ENCODE measurements at regions not wholly inside any gene's neighbourhood (a gene's known extent, or its start where the extent isn't known, plus 50 kb on each side); places are given as distances from the start of the nearest gene placed in this dataset.
"Not testable (repeated sequence)": the region's sequence is repeated elsewhere in the genome, so short reads cannot be mapped to it uniquely, and the experiment has no call there.

DNA sequence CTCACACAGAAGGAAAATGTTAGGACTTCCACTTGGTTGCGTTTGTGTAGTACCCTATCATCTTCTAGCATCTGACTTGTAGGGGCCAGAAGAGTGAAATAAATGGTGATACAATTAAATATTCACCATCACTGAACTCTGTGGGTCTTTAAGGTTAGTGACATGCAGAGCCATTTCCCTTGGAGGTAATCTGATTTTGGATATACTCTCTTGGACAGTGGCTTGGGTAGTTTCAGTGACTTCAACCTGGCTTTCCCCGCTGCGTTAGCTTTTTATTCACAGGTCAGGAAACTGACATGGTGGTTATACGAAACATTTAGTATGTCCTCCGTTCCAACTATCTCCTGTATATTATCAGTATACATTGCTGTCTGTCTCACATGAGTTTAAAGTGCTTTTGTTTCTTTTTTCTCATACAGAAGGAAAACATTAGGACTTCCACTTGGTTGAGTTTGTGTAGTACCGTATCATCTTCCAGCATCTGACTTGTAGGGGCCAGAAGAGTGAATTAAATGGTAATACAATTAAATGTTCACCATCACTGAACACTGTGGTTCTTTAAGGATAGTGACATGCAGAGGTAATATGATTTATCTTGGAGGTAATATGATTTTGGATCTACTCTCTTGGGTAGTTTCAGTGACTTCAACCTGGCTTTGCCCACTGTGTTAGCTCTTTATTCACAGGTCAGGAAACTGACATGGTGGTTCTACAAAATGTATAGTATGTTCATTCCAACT, 883.6 kb downstream of the TAF11L14 start:
- Mint-ChIP-seq H3K27me3 (peaks cover 2% of the 10 kb centered on the region), H3K36me3 (no peaks in the 10 kb centered on the region), H3K4me3 (no peak overlapping the region), H3K4me1 (no peaks in the 10 kb centered on the region), H3K27ac (no peak overlapping the region), H3K9me3 (peaks cover 8% of the 10 kb centered on the region)
- DNase-seq (ENCODE audit: low spot score in 2 of 2), result no peak
- no peak for ATAC-seq (ENCODE audit: low read depth)

DNA sequence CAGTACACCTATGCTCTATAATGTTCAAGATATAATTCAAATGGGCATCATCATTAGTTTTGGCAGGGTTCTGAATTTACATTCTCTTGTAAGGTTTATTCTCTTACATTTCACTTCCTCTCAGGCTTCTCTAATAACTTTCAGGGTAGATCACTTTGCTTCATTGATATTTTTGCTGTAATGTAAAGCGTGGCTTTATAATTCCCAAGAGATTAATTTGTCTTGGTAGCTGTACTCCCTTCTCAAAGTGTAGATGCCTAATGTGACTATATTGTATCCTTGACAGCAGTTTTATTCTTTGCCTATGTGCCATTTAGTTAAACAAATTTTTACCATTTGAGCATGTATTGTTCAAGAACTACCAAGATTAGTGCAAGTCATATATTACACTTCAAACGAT, 889.1 kb downstream of the TAF11L14 start:
- H3K9me3 Mint-ChIP-seq, result peaks cover 8% of the 10 kb centered on the region
- no peak overlapping the region for H3K27ac Mint-ChIP-seq
- H3K4me1 Mint-ChIP-seq, result no peaks in the 10 kb centered on the region
- H3K4me3 Mint-ChIP-seq, result no peak overlapping the region
- peaks cover 2% of the 10 kb centered on the region for H3K27me3 Mint-ChIP-seq
- DNase-seq (ENCODE audit: low spot score in 2 of 2), result no peak
- no peaks in the 10 kb centered on the region for H3K36me3 Mint-ChIP-seq
- no peak for ATAC-seq (ENCODE audit: low read depth)

DNA sequence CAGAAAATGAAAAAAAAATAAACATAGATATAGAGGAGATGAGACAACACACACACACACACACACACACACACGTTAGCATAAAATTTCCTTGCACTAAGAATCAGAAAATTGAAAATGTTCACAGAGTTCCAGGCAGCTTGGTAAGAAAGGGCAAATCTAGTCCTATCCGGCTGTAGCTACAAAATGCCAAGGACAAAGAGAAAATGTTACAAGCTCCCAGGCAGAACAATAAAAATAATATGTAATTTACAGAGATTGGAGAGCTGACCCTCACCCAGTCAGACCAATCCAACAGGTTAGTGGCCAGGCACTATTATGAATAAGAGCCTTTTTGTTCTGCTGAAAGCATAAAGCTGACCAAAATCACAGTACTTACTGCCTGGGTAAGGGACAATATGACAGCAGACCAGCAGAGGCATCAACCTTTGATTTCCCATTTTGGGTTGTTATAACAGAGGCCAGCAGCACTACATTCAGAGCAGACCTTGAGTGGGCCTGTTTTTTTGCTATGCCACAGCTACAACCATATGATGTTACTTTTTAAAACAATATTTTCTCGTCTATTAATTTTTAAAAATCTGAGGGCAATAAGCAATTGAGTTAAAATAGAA, 892.6 kb downstream of the TAF11L14 start:
- H3K9me3 Mint-ChIP-seq, result no peaks in the 10 kb centered on the region
- ATAC-seq (ENCODE audit: low read depth), result no peak

DNA sequence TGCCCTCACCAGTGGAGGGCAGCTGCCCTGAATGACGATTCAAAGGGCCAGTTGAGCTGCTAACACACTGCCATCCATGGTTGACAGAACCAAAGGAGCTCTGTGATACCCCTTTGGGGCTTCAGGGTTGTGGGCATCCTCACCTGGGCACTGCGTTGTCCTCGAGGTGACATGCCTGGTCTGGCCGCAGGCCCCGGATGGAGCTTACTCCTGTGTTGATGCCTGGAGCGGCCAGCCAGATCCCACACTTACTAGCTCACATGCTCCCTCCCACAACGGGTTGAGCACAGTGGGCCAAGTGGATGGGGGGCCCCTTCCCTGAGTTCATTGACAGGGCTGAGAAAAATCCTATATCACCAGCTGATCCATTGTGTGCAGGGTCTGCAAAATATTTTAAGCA, 898.9 kb downstream of the TAF11L14 start:
- Mint-ChIP-seq H3K36me3 (no peaks in the 10 kb centered on the region), H3K4me1 (no peaks in the 10 kb centered on the region), H3K9me3 (no peaks in the 10 kb centered on the region), H3K27me3 (no peaks in the 10 kb centered on the region), H3K4me3 (no peak overlapping the region), H3K27ac (no peak overlapping the region)
- ATAC-seq (ENCODE audit: low read depth), result no peak
- no peak for DNase-seq (ENCODE audit: low spot score in 2 of 2)

More for the DNA sequence above, 892.6 kb downstream of the TAF11L14 start:
- Mint-ChIP-seq H3K36me3 (no peaks in the 10 kb centered on the region), H3K4me1 (no peaks in the 10 kb centered on the region), H3K27ac (no peak overlapping the region), H3K4me3 (no peak overlapping the region), H3K27me3 (no peaks in the 10 kb centered on the region)
- DNase-seq (ENCODE audit: low spot score in 2 of 2), result no peak

- Mint-ChIP-seq H3K36me3 (no peaks in the 10 kb centered on the region), H3K4me3 (no peak overlapping the region), H3K9me3 (no peaks in the 10 kb centered on the region), H3K27ac (no peak overlapping the region), H3K4me1 (no peaks in the 10 kb centered on the region), H3K27me3 (no peaks in the 10 kb centered on the region)
- DNase-seq (ENCODE audit: low spot score in 2 of 2), result no peak
- ATAC-seq (ENCODE audit: low read depth), result no peak
Measured at GRCh38 chr5:18534119-18534518, 899.9 kb downstream of the TAF11L14 start.

DNA sequence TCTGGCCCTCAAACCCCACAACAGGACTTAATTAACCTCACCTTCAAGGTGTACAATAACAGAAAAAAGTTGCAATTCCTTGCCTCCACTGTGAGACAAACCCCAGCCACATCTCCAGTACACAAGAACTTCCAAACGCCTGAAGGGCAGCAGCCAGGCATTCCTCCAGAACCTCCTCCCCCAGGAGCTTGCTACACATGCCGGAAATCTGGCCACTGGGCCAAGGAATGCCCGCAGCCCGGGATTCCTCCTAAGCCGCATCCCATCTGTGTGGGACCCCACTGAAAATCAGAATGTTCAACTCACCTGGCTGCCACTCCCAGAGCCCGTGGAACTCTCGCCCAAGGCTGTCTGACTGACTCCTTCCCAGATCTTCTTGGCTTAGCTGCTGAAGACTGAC, 901.5 kb downstream of the TAF11L14 start:
- H3K27me3 Mint-ChIP-seq, result not testable (repeated sequence)

DNA sequence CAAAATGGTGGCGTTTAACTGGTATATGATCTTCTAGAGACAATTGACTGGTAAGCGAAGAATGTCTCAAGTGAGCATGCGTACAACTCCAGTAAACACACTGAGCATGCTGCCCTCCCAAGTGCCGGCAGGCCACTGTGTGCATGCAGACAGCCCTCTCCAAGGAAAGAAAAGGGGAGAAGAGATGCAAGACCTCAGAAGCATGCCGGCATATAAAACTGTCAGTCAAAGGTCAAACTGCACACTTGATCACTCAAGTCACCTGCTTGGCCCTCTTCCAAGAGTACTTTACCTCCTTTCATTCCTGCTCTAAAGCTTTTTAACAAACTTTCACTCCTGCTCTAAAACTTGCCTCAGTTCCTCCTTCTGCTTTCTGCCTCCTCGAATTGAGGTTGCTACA, 910.2 kb downstream of the TAF11L14 start:
- Mint-ChIP-seq H3K27me3 (no peaks in the 10 kb centered on the region), H3K4me3 (no peak overlapping the region), H3K36me3 (no peaks in the 10 kb centered on the region), H3K4me1 (no peaks in the 10 kb centered on the region), H3K27ac (no peak overlapping the region), H3K9me3 (peaks cover 3% of the 10 kb centered on the region)
- DNase-seq (ENCODE audit: low spot score in 2 of 2) (no peak), ATAC-seq (ENCODE audit: low read depth) (no peak)

More for the DNA sequence above, 901.5 kb downstream of the TAF11L14 start:
- DNase-seq (ENCODE audit: low spot score in 2 of 2); H3K27ac Mint-ChIP-seq; H3K4me3 Mint-ChIP-seq; H3K4me1 Mint-ChIP-seq; H3K9me3 Mint-ChIP-seq; ATAC-seq (ENCODE audit: low read depth); H3K36me3 Mint-ChIP-seq: not testable (repeated sequence)

GRCh38 chr5:18546591-18546990, 912.3 kb downstream of the TAF11L14 start:
- Mint-ChIP-seq H3K27me3 (no peaks in the 10 kb centered on the region), H3K4me3 (no peak overlapping the region), H3K36me3 (no peaks in the 10 kb centered on the region), H3K9me3 (peaks cover 7% of the 10 kb centered on the region), H3K4me1 (no peaks in the 10 kb centered on the region), H3K27ac (no peak overlapping the region)
- DNase-seq (ENCODE audit: low spot score in 2 of 2) (no peak), ATAC-seq (ENCODE audit: low read depth) (no peak)

DNA sequence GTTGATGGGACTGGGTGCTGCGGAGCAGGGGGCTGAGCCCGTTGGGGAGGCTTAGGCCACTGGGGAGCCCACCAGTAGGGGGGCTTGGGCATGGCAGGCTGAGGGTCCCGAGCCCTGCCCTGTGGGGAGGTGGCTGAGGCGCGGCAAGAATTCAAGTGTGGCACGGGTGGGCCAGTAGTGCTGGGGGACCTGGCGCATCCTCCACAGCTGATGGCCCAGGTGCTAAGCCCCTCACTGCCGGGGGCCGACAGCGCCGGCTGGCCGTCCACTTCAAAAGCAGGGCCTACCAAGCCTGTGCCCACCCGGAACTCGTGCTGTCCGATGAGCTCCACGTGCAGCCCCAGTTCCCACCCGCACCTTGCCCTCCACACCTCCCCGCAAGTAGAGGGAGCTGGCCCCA, 917.5 kb downstream of the TAF11L14 start:
- no peaks in the 10 kb centered on the region for H3K36me3 Mint-ChIP-seq
- no peak for ATAC-seq (ENCODE audit: low read depth)
- no peaks in the 10 kb centered on the region for H3K27me3 Mint-ChIP-seq
- no peaks in the 10 kb centered on the region for H3K4me1 Mint-ChIP-seq
- no peak overlapping the region for H3K27ac Mint-ChIP-seq
- no peak overlapping the region for H3K4me3 Mint-ChIP-seq
- peaks cover 7% of the 10 kb centered on the region for H3K9me3 Mint-ChIP-seq
- DNase-seq (ENCODE audit: low spot score in 2 of 2), result no peak

GRCh38 chr5:18553269-18553668, 919.0 kb downstream of the TAF11L14 start:
- Mint-ChIP-seq H3K36me3 (no peaks in the 10 kb centered on the region), H3K4me3 (no peak overlapping the region), H3K4me1 (no peaks in the 10 kb centered on the region), H3K27ac (no peak overlapping the region), H3K27me3 (no peaks in the 10 kb centered on the region), H3K9me3 (peaks cover 7% of the 10 kb centered on the region)
- ATAC-seq (ENCODE audit: low read depth) (no peak), DNase-seq (ENCODE audit: low spot score in 2 of 2) (no peak)

GRCh38 chr5:18560602-18561001, 926.3 kb downstream of the TAF11L14 start:
- Mint-ChIP-seq H3K9me3 (no peaks in the 10 kb centered on the region), H3K36me3 (no peaks in the 10 kb centered on the region), H3K4me3 (no peak overlapping the region), H3K27me3 (no peaks in the 10 kb centered on the region), H3K4me1 (no peaks in the 10 kb centered on the region), H3K27ac (no peak overlapping the region)
- DNase-seq (ENCODE audit: low spot score in 2 of 2) (no peak), ATAC-seq (ENCODE audit: low read depth) (no peak)

DNA sequence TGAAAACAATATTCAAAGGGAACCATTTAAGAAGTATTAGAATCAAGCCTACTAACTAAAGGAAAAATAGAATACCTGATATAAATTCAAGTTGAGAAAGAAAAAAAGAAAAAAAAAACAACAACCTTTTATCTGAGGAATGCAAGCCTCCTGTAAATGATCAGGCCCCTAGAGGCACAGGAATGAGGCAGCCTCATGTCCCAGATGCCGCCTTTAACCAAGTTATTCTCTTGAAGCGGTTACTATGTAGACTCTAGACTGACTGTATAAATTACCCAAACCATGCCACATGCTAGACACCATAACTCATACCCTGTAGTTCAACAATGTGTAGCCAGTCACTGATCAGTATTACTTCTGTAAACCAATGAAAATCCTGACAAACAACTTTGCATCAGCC, 929.6 kb downstream of the TAF11L14 start:
- Mint-ChIP-seq H3K4me3 (no peak overlapping the region), H3K36me3 (no peaks in the 10 kb centered on the region), H3K9me3 (peaks cover 1% of the 10 kb centered on the region), H3K27me3 (no peaks in the 10 kb centered on the region), H3K27ac (no peak overlapping the region), H3K4me1 (no peaks in the 10 kb centered on the region)
- ATAC-seq (ENCODE audit: low read depth) (no peak), DNase-seq (ENCODE audit: low spot score in 2 of 2) (no peak)

DNA sequence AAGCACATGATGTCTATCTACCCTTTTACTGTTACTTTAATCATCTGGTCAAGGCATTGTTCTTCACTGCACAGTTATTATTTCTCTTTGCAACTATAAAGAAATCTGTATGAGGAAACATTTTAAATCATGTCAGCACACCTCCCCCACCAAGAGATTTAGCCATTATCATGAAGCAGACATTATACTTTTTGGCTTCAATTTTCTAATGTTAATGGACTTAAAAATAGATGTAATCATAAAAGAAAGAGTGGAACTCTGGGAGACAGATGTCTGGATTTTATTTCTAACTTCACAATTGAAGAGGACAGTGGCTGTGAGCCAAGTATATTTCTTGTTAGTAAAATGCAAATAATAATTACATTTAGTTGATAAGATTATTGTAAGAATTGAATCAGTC, 932.4 kb downstream of the TAF11L14 start:
- Mint-ChIP-seq H3K4me3 (no peak overlapping the region), H3K4me1 (no peaks in the 10 kb centered on the region), H3K27ac (no peak overlapping the region), H3K9me3 (peaks cover 1% of the 10 kb centered on the region), H3K27me3 (no peaks in the 10 kb centered on the region), H3K36me3 (no peaks in the 10 kb centered on the region)
- no peak for ATAC-seq (ENCODE audit: low read depth)
- no peak for DNase-seq (ENCODE audit: low spot score in 2 of 2)

DNA sequence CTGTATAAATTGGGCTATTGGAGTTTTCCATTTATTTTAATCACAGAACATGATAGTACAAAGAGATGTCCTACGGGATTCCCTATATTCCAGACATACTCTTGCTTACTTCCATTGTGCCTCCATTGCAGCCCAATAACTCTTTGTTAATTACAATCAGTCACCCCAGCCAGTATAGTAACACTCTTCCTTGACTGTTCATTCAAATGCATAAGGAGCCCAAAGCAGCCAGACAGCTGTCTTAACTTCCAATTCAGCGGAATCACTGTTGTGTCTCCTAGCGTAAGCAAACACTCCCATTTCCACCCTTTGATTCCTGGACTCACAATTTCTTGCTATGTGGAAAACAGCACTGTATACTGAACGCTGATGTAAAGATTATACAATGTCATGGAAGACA, 942.3 kb downstream of the TAF11L14 start:
- DNase-seq (ENCODE audit: low spot score in 2 of 2) (no peak), ATAC-seq (ENCODE audit: low read depth) (no peak)
- no peak overlapping the region for H3K27ac Mint-ChIP-seq
- H3K36me3 Mint-ChIP-seq, result no peaks in the 10 kb centered on the region
- H3K4me3 Mint-ChIP-seq, result no peak overlapping the region
- no peaks in the 10 kb centered on the region for H3K9me3 Mint-ChIP-seq
- H3K4me1 Mint-ChIP-seq, result no peaks in the 10 kb centered on the region
- no peaks in the 10 kb centered on the region for H3K27me3 Mint-ChIP-seq

DNA sequence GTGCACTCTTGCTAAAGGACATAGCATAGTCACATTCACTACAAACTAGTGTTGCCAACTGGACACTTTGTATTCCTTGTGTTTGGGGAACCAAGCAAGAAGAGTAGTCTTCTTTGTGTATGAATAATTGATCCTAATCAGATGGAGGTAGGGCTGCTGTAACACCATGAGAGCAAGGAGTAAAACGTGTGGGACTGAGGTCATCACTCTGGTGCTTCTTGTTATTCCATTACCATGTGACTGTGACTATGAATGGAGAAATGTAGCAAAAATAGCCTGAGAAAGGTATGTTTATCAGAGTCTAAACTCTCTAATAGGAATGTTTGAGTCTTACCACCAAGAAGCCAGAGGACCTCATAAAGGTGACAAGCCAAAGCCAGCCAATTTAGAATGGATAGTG, 966.9 kb downstream of the TAF11L14 start:
- Mint-ChIP-seq H3K4me1 (no peaks in the 10 kb centered on the region), H3K27me3 (no peaks in the 10 kb centered on the region)
- ATAC-seq (ENCODE audit: low read depth), result no peak

More for the DNA sequence above, 966.9 kb downstream of the TAF11L14 start:
- Mint-ChIP-seq H3K9me3 (no peaks in the 10 kb centered on the region), H3K27ac (no peak overlapping the region), H3K4me3 (no peak overlapping the region), H3K36me3 (no peaks in the 10 kb centered on the region)
- DNase-seq (ENCODE audit: low spot score in 2 of 2), result no peak
